Fibroblast of pulmonary artery (primary cell): ENCODE measurements at regions not wholly inside any gene's neighbourhood (a gene's known extent, or its start where the extent isn't known, plus 50 kb on each side); places are given as distances from the start of the nearest gene placed in this dataset.

Experiments
- DNase-seq: peaks from one replicate; pipeline ENCODE4 v3.0.0-alpha.2; 2010; ENCODE audit warnings: low read depth
- H3K4me3 ChIP-seq: replicated peaks from 2 replicates; pipeline ENCODE4 v1.5.1; 2011; ENCODE audit warnings: low read depth, mild to moderate bottlenecking, control low read depth, low read length, moderate library complexity
- TF ChIP-seq, protein P1 (sequence below): IDR thresholded peaks from 2 replicates; pipeline ENCODE4 v1.5.1; 2011; ENCODE audit warnings: mild to moderate bottlenecking, control low read depth, low read length, inconsistent platforms; ENCODE audit errors: missing control alignments

- H3K4me3 ChIP-seq: no peak overlapping the region
- no peak for DNase-seq
- TF ChIP-seq, protein P1, sequence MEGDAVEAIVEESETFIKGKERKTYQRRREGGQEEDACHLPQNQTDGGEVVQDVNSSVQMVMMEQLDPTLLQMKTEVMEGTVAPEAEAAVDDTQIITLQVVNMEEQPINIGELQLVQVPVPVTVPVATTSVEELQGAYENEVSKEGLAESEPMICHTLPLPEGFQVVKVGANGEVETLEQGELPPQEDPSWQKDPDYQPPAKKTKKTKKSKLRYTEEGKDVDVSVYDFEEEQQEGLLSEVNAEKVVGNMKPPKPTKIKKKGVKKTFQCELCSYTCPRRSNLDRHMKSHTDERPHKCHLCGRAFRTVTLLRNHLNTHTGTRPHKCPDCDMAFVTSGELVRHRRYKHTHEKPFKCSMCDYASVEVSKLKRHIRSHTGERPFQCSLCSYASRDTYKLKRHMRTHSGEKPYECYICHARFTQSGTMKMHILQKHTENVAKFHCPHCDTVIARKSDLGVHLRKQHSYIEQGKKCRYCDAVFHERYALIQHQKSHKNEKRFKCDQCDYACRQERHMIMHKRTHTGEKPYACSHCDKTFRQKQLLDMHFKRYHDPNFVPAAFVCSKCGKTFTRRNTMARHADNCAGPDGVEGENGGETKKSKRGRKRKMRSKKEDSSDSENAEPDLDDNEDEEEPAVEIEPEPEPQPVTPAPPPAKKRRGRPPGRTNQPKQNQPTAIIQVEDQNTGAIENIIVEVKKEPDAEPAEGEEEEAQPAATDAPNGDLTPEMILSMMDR: no peak
Observed at GRCh38 chr1:81529014-81529413, 271.7 kb upstream of the ADGRL2 start.

- H3K4me3 ChIP-seq: no peak overlapping the region
- no peak for DNase-seq
- TF ChIP-seq, protein P1: no peak
Observed at GRCh38 chr1:81525085-81525484, 275.6 kb upstream of the ADGRL2 start.

- DNase-seq: no peak
- TF ChIP-seq, protein P1: no peak
- no peak overlapping the region for H3K4me3 ChIP-seq
Observed at GRCh38 chr1:81519987-81520386, 280.7 kb upstream of the ADGRL2 start.

DNA sequence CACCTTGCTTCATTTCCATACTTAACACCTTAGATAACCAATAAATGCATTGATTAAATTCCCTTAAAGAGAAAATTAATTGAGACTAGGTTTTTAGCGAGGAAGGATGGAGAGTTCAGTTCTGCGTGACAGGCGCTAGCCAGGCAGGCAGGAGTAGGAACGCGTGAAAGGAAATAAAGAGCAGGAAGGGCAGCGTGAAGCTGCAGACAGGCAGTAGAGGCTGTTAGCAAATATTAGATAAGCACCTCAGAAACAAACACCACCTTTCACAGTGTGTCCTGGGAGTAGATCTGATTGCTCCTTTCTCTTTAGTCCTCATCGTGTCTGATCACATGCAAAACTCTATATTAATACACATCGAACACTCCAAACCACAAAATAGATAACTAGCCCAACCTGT, 282.7 kb upstream of the ADGRL2 start:
- no peak overlapping the region for H3K4me3 ChIP-seq
- TF ChIP-seq, protein P1: no peak
- no peak for DNase-seq

DNA sequence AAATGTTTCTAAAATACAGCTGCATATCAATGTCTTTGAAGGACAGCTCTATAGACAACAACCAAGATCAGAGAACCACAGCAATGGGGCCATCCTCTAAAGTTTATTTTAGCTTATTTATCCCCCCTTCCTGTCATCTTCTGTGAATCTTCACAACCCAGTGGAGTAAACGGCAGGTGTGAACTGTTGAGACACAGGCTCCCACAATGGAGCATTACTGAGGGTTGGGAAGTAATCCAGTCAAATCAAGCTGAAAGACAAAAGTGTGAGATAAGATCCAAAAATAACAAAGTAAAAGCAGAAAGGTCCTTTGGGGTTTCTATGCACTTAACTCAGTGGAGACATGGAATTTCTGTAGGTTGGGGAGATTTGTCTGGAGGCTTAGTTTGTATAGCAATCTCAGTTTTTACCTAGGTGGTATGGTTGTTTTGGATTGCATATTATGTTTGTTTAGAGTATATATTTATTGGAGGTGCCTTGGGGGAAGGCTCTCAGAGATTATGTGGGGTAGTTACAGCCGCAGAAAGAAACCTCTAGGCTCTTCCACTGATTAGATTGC, 286.9 kb upstream of the ADGRL2 start:
- no peak for DNase-seq

DNA sequence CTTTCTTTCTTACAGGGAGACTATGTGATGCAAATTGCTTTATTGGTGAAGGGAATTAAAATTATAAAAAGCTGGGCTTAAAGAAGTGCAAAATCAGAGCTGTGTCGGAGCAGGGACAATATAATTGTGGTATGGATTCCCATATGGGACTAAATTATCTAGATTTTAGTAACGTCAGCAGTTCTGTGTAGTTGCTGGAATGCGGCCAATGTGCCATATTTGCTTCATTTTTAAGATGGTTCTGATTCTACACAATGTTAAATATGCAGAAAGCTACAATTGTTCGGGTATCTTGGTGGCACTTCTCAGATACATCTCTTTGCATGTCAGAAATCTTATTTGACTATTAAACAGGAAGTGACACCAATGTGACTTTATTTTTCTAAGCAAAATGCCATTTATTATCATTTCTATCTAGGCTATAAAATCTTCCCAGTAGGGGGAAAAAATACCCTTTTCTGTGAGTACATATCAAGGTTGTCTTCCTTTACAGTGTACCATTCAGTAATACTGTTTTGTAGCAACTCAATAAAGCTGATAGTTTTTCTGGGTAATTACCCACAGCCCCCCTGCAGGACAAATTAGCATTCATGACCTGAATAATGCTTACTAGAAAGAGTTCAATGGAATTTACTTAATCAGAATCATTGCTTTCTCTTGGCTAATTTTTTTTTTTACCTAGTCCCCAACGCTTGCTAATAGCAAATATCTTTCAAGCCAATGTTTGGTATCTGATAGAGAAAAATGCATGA, 288.3 kb upstream of the ADGRL2 start:
- H3K4me3 ChIP-seq: no peak overlapping the region
- TF ChIP-seq, protein P1: no peak
- peak; percentile 32 for DNase-seq

More for the DNA sequence above, 286.9 kb upstream of the ADGRL2 start:
- TF ChIP-seq, protein P1: no peak
- H3K4me3 ChIP-seq: no peak overlapping the region

GRCh38 chr1:81511281-81511680, 289.5 kb upstream of the ADGRL2 start:
- TF ChIP-seq, protein P1: no peak
- no peak overlapping the region for H3K4me3 ChIP-seq
- no peak for DNase-seq
